PFSK-1 (cell line): ENCODE measurements at regions not wholly inside any gene's neighbourhood (a gene's known extent, or its start where the extent isn't known, plus 50 kb on each side); places are given as distances from the start of the nearest gene placed in this dataset.

Experiments
- FOXP2 ChIP-seq: optimal IDR thresholded peaks from 2 replicates; pipeline ENCODE3; 2011; ENCODE audit warnings: borderline replicate concordance, control low read depth, inconsistent platforms; ENCODE audit not compliant: insufficient read depth; ENCODE audit errors: extremely low read length, extremely low read depth
- POLR2AphosphoS5 ChIP-seq: IDR thresholded peaks from 2 replicates; pipeline ENCODE4 v1.6.1; 2012; ENCODE audit warnings: low read depth, mild to moderate bottlenecking, control low read depth, low read length, moderate library complexity
- SIN3A ChIP-seq: IDR thresholded peaks from 2 replicates; pipeline ENCODE4 v1.6.1; 2012; ENCODE audit warnings: mild to moderate bottlenecking, low read length, moderate library complexity, borderline replicate concordance; ENCODE audit not compliant: insufficient read depth
- TAF1 ChIP-seq: IDR thresholded peaks from 2 replicates; pipeline ENCODE4 v1.6.1; 2012; ENCODE audit warnings: low read length, control low read depth, borderline replicate concordance; ENCODE audit not compliant: insufficient read depth
- TF ChIP-seq, protein P1 (sequence below), 2 experiments: IDR thresholded peaks; 2 replicates each; pipeline versions ENCODE4 v1.6.1 to v1.8.0; 2011 to 2012; ENCODE audit warnings: low read depth in 2 of 2, low read length in 2 of 2, control low read depth in 1 of 2, inconsistent platforms in 1 of 2, mild to moderate bottlenecking in 1 of 2, moderate library complexity in 1 of 2; ENCODE audit not compliant: insufficient read depth in 1 of 2

DNA sequence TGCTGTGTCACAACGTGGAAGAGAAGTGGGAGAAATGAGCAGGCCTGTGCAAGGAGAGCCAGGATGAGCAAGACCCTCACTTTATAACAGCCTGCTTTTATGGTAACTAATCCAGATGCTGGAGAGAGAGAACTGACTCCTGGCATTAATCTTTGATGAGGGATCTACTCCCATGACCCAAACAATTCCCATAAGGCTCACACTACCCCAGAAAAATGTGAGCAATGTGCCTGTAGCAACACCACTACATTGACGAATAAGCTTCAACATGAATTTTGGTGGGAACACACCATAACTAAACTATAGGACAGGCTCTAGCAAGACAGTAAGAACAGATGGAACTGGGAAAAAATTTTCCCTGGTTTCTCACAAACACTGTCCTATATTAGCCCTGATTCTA lies 173.6 kb upstream of the PRSS58 start:
- no peak for TF ChIP-seq POLR2AphosphoS5
- TF ChIP-seq, protein P1, sequence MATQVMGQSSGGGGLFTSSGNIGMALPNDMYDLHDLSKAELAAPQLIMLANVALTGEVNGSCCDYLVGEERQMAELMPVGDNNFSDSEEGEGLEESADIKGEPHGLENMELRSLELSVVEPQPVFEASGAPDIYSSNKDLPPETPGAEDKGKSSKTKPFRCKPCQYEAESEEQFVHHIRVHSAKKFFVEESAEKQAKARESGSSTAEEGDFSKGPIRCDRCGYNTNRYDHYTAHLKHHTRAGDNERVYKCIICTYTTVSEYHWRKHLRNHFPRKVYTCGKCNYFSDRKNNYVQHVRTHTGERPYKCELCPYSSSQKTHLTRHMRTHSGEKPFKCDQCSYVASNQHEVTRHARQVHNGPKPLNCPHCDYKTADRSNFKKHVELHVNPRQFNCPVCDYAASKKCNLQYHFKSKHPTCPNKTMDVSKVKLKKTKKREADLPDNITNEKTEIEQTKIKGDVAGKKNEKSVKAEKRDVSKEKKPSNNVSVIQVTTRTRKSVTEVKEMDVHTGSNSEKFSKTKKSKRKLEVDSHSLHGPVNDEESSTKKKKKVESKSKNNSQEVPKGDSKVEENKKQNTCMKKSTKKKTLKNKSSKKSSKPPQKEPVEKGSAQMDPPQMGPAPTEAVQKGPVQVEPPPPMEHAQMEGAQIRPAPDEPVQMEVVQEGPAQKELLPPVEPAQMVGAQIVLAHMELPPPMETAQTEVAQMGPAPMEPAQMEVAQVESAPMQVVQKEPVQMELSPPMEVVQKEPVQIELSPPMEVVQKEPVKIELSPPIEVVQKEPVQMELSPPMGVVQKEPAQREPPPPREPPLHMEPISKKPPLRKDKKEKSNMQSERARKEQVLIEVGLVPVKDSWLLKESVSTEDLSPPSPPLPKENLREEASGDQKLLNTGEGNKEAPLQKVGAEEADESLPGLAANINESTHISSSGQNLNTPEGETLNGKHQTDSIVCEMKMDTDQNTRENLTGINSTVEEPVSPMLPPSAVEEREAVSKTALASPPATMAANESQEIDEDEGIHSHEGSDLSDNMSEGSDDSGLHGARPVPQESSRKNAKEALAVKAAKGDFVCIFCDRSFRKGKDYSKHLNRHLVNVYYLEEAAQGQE (IDR thresholded peaks at IDR 0.05; ENCODE audit: insufficient read depth in 1 of 2, low read depth in 2 of 2, low read length in 2 of 2) = no peak
- no peak for TF ChIP-seq SIN3A
- no peak for TF ChIP-seq TAF1
- no peak for TF ChIP-seq FOXP2
